ENCODE measurements at regions not wholly inside any gene's neighbourhood (a gene's known extent, or its start where the extent isn't known, plus 50 kb on each side); places are given as distances from the start of the nearest gene placed in this dataset.

GRCh38 chr5:4947893-4948536 is 192.1 kb upstream of the ADAMTS16 start:
- Mint-ChIP-seq H3K4me3 (no peak overlapping the region), H3K36me3 (ENCODE audit: low read depth) (no peaks in the 10 kb centered on the region), H3K4me1 (no peaks in the 10 kb centered on the region), H3K27me3 (ENCODE audit: insufficient read depth) (no peaks in the 10 kb centered on the region), H3K9me3 (no peaks in the 10 kb centered on the region), H3K27ac (no peak overlapping the region)
- H3K9me3 ChIP-seq (ENCODE audit: control insufficient read depth, low read length), result no peaks in the 10 kb centered on the region
- H3K4me3 ChIP-seq (ENCODE audit: low read length), result no peak overlapping the region
- H3K9ac ChIP-seq (ENCODE audit: extremely low read depth, low read length, poor library complexity, severe bottlenecking), result no peak overlapping the region
- no peaks in the 10 kb centered on the region for H3K27me3 ChIP-seq (ENCODE audit: control insufficient read depth, insufficient read depth, low read length, poor library complexity, severe bottlenecking)
- WGBS, 2 experiments (ENCODE audit: insufficient coverage in 1 of 2, insufficient read length in 1 of 2), result 93 to 97% methylated on average over 5 to 9 of the region's 9 CpGs
- H3K4me1 ChIP-seq (ENCODE audit: control insufficient read depth, insufficient read depth, low read length), result no peaks in the 10 kb centered on the region
- H3K36me3 ChIP-seq (ENCODE audit: control insufficient read depth, insufficient read depth, low read length), result no peaks in the 10 kb centered on the region
- H3K27ac ChIP-seq (ENCODE audit: low read depth, low read length), result no peak overlapping the region
- no peak for DNase-seq
- no peak for TF ChIP-seq CTCF (conservative IDR thresholded peaks at IDR 0.05)

GRCh38 chr5:4949108-4949507 is 191.0 kb upstream of the ADAMTS16 start:
- no peak overlapping the region for H3K4me3 Mint-ChIP-seq
- H3K4me3 ChIP-seq (ENCODE audit: low read length), result no peak overlapping the region
- TF ChIP-seq CTCF (conservative IDR thresholded peaks at IDR 0.05), result no peak
- no peaks in the 10 kb centered on the region for H3K9me3 Mint-ChIP-seq
- H3K9ac ChIP-seq (ENCODE audit: extremely low read depth, low read length, poor library complexity, severe bottlenecking), result no peak overlapping the region
- no peaks in the 10 kb centered on the region for H3K36me3 Mint-ChIP-seq (ENCODE audit: low read depth)
- no peaks in the 10 kb centered on the region for H3K27me3 Mint-ChIP-seq (ENCODE audit: insufficient read depth)
- no peaks in the 10 kb centered on the region for H3K9me3 ChIP-seq (ENCODE audit: control insufficient read depth, low read length)
- no peak for DNase-seq
- H3K36me3 ChIP-seq (ENCODE audit: control insufficient read depth, insufficient read depth, low read length), result no peaks in the 10 kb centered on the region
- H3K27ac ChIP-seq (ENCODE audit: low read depth, low read length), result no peak overlapping the region
- H3K27me3 ChIP-seq (ENCODE audit: control insufficient read depth, insufficient read depth, low read length, poor library complexity, severe bottlenecking), result no peaks in the 10 kb centered on the region
- H3K4me1 Mint-ChIP-seq, result no peaks in the 10 kb centered on the region
- WGBS, 2 experiments (ENCODE audit: insufficient coverage in 1 of 2, insufficient read length in 1 of 2), result 70 to 74% methylated on average over 5 to 6 of the region's 6 CpGs
- H3K4me1 ChIP-seq (ENCODE audit: control insufficient read depth, insufficient read depth, low read length), result no peaks in the 10 kb centered on the region
- no peak overlapping the region for H3K27ac Mint-ChIP-seq

GRCh38 chr5:4953576-4953975 is 186.6 kb upstream of the ADAMTS16 start:
- WGBS, 2 experiments (ENCODE audit: insufficient coverage in 1 of 2, insufficient read length in 1 of 2), result 40 to 83% methylated on average over 1 to 4 of the region's 4 CpGs
- H3K27ac Mint-ChIP-seq, result no peak overlapping the region
- Histone ChIP-seq H3K4me3 (ENCODE audit: low read length) (no peak overlapping the region), H3K36me3 (ENCODE audit: control insufficient read depth, insufficient read depth, low read length) (no peaks in the 10 kb centered on the region), H3K9ac (ENCODE audit: extremely low read depth, low read length, poor library complexity, severe bottlenecking) (no peak overlapping the region), H3K27ac (ENCODE audit: low read depth, low read length) (no peak overlapping the region), H3K4me1 (ENCODE audit: control insufficient read depth, insufficient read depth, low read length) (no peaks in the 10 kb centered on the region), H3K9me3 (ENCODE audit: control insufficient read depth, low read length) (no peaks in the 10 kb centered on the region), H3K27me3 (ENCODE audit: control insufficient read depth, insufficient read depth, low read length, poor library complexity, severe bottlenecking) (no peaks in the 10 kb centered on the region)
- no peaks in the 10 kb centered on the region for H3K4me1 Mint-ChIP-seq
- H3K27me3 Mint-ChIP-seq (ENCODE audit: insufficient read depth), result peaks cover 3% of the 10 kb centered on the region
- H3K4me3 Mint-ChIP-seq, result no peak overlapping the region
- no peak for TF ChIP-seq CTCF (conservative IDR thresholded peaks at IDR 0.05)
- no peaks in the 10 kb centered on the region for H3K9me3 Mint-ChIP-seq
- DNase-seq, result no peak
- H3K36me3 Mint-ChIP-seq (ENCODE audit: low read depth), result no peaks in the 10 kb centered on the region

Measured in endodermal cell (in vitro differentiated cells).